ENCODE measurements at regions not wholly inside any gene's neighbourhood (a gene's known extent, or its start where the extent isn't known, plus 50 kb on each side); places are given as distances from the start of the nearest gene placed in this dataset.

DNA sequence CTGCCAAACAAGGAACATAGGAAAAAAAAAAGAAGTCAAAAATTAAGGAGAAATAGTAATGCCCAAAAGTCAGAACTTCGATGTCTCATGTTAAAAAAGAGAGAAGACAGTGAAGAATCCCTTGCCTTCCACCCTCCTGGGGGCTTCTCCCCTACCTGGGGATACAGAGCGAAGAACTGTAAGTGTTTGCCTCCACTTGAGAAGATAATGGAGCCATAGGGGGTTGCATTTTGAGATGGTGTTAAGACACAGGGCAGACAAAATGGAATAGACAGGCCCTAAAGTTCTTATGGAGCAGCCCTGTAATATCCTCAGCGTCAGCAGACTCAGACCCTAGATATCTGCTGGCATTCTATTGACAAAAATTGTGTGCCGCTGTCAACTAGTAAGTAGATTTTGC, 222.2 kb upstream of the MAP3K7 start:
- H3K9ac ChIP-seq (ENCODE audit: insufficient read depth, low read length, poor library complexity, severe bottlenecking) = no peak overlapping the region
- H3K27ac ChIP-seq (ENCODE audit: low read depth in 1 of 2, low read length in 2 of 2) = no peak overlapping the region
- no peaks in the 10 kb centered on the region for H3K9me3 ChIP-seq (replicated peaks in 1 of 2; ENCODE audit: control insufficient read depth in 1 of 2, insufficient read depth in 1 of 2, low read length in 2 of 2)
- H3K36me3 Mint-ChIP-seq = no peaks in the 10 kb centered on the region
- no peaks in the 10 kb centered on the region for H3K4me1 Mint-ChIP-seq
- intact Hi-C loops (cut with micrococcal nuclease) = no loop called here
- WGBS (ENCODE audit: insufficient coverage) = 100% methylated on average over 2 of the region's 4 CpGs
- no peaks in the 10 kb centered on the region for H3K27me3 ChIP-seq (ENCODE audit: control insufficient read depth in 2 of 2, insufficient read depth in 2 of 2, low read length in 2 of 2)
- H4K20me1 ChIP-seq (ENCODE audit: insufficient read depth, low read length) = no peaks in the 10 kb centered on the region
- no peaks in the 10 kb centered on the region for H3K4me1 ChIP-seq (ENCODE audit: control insufficient read depth in 1 of 2, insufficient read depth in 2 of 2, low read length in 2 of 2)
- H2AFZ ChIP-seq (ENCODE audit: insufficient read depth, low read depth, low read length, poor library complexity, severe bottlenecking) = no peak overlapping the region
- no peak overlapping the region for H3K4me3 ChIP-seq (replicated peaks in 1 of 3; ENCODE audit: low read depth in 2 of 3, low read length in 3 of 3)
- H3K4me3 Mint-ChIP-seq = no peak overlapping the region
- TF ChIP-seq, protein P1, sequence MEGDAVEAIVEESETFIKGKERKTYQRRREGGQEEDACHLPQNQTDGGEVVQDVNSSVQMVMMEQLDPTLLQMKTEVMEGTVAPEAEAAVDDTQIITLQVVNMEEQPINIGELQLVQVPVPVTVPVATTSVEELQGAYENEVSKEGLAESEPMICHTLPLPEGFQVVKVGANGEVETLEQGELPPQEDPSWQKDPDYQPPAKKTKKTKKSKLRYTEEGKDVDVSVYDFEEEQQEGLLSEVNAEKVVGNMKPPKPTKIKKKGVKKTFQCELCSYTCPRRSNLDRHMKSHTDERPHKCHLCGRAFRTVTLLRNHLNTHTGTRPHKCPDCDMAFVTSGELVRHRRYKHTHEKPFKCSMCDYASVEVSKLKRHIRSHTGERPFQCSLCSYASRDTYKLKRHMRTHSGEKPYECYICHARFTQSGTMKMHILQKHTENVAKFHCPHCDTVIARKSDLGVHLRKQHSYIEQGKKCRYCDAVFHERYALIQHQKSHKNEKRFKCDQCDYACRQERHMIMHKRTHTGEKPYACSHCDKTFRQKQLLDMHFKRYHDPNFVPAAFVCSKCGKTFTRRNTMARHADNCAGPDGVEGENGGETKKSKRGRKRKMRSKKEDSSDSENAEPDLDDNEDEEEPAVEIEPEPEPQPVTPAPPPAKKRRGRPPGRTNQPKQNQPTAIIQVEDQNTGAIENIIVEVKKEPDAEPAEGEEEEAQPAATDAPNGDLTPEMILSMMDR (IDR thresholded peaks at IDR 0.05) = no peak
- no peak overlapping the region for H3K27ac Mint-ChIP-seq
- peaks cover 0 to 3% (median 2%) of the 10 kb centered on the region in 3 donors for H3K27me3 Mint-ChIP-seq (ENCODE audit: low read depth in 3 of 3)
- DNase-seq = no peak
- no peaks in the 10 kb centered on the region for H3K36me3 ChIP-seq (replicated peaks in 1 of 2; ENCODE audit: control insufficient read depth in 1 of 2, insufficient read depth in 2 of 2, low read length in 2 of 2)
- no peak overlapping the region for H3K4me2 ChIP-seq (replicated peaks; ENCODE audit: extremely low read depth, low read length, poor library complexity, severe bottlenecking)
- no peaks in the 10 kb centered on the region for H3K79me2 ChIP-seq (ENCODE audit: insufficient read depth, low read length)
- H3K9me3 Mint-ChIP-seq = peaks cover 0 to 3% (median 0%) of the 10 kb centered on the region in 7 donors

DNA sequence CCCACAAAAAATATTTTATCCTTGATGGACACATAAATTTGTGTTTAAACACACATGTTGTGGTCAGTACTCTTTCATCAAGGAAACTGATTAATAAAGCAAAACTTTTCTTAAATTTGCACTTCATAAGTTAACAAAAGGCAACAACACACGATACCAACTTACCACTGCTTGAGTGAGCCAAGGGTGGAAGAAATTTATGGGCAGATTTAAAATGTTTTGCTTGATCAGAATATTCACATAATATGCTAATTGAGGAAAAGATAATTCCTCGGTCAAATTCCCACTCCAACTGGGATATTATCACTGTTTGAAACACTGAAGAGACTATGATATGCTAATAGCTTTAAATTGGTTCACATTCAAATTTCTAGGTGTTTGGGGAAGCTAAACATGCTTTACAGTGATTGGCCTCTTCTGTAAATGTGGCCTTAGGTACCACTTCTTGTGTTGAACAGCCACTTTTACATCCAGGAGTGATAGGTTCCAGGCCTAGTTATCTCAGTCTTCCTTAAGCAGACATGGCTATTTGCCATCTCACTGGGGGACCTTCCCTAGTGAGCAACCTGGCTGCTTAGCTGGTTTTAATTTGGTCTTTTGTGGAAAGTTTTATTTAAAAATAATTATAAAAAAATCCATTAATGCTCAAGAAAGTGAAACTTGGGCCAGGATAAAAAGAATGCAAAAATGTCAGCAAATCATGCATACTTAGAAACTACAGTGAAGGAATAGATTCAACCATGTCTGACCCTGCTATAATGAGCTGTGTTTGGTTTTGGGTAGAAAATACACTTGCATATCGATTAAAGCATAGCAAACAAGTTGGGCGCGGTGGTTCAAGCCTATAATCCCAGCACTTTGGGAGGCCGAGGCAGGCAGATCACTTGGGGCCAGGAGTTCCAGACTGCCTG, 221.2 kb upstream of the MAP3K7 start:
- Mint-ChIP-seq H3K4me3 (no peak overlapping the region), H3K36me3 (no peaks in the 10 kb centered on the region), H3K27ac (no peak overlapping the region), H3K4me1 (no peaks in the 10 kb centered on the region), H3K9me3 (peaks cover 0 to 2% (median 0%) of the 10 kb centered on the region in 7 donors), H3K27me3 (ENCODE audit: low read depth in 3 of 3) (peaks cover 0 to 3% (median 2%) of the 10 kb centered on the region in 3 donors)
- intact Hi-C loops (cut with micrococcal nuclease) = no loop called here
- Histone ChIP-seq H3K9ac (ENCODE audit: insufficient read depth, low read length, poor library complexity, severe bottlenecking) (no peak overlapping the region), H3K27me3 (ENCODE audit: control insufficient read depth in 2 of 2, insufficient read depth in 2 of 2, low read length in 2 of 2) (no peaks in the 10 kb centered on the region), H3K79me2 (ENCODE audit: insufficient read depth, low read length) (no peaks in the 10 kb centered on the region), H3K4me1 (ENCODE audit: control insufficient read depth in 1 of 2, insufficient read depth in 2 of 2, low read length in 2 of 2) (no peaks in the 10 kb centered on the region), H2AFZ (ENCODE audit: insufficient read depth, low read depth, low read length, poor library complexity, severe bottlenecking) (no peak overlapping the region), H3K9me3 (replicated peaks in 1 of 2; ENCODE audit: control insufficient read depth in 1 of 2, insufficient read depth in 1 of 2, low read length in 2 of 2) (no peaks in the 10 kb centered on the region), H4K20me1 (ENCODE audit: insufficient read depth, low read length) (no peaks in the 10 kb centered on the region), H3K36me3 (replicated peaks in 1 of 2; ENCODE audit: control insufficient read depth in 1 of 2, insufficient read depth in 2 of 2, low read length in 2 of 2) (no peaks in the 10 kb centered on the region), H3K4me3 (replicated peaks in 1 of 3; ENCODE audit: low read depth in 2 of 3, low read length in 3 of 3) (no peak overlapping the region), H3K4me2 (replicated peaks; ENCODE audit: extremely low read depth, low read length, poor library complexity, severe bottlenecking) (no peak overlapping the region), H3K27ac (ENCODE audit: low read depth in 1 of 2, low read length in 2 of 2) (no peak overlapping the region)
- DNase-seq = no peak
- TF ChIP-seq, protein P1 (IDR thresholded peaks at IDR 0.05) = no peak
- 96% methylated on average over 4 of the region's 6 CpGs for WGBS (ENCODE audit: insufficient coverage)
